Ishikawa (cell line): ENCODE measurements at regions not wholly inside any gene's neighbourhood (a gene's known extent, or its start where the extent isn't known, plus 50 kb on each side); places are given as distances from the start of the nearest gene placed in this dataset.

Source experiments
- CEBPB ChIP-seq: IDR thresholded peaks from 2 replicates; pipeline ENCODE4 v1.6.1; 2012
- CREB1 ChIP-seq: IDR thresholded peaks from 2 replicates; pipeline ENCODE4 v1.6.1; 2012; ENCODE audit warnings: low read depth
- EGR1 ChIP-seq: IDR thresholded peaks from 2 replicates; pipeline ENCODE4 v1.6.1; 2012
- EP300 ChIP-seq: IDR thresholded peaks from 2 replicates; pipeline ENCODE4 v1.6.1; 2012; ENCODE audit warnings: borderline replicate concordance
- FOXM1 ChIP-seq: IDR thresholded peaks from 2 replicates; pipeline ENCODE4 v1.6.1; 2012; ENCODE audit warnings: low read depth, borderline replicate concordance
- MAX ChIP-seq: IDR thresholded peaks from 2 replicates; pipeline ENCODE4 v1.6.1; 2012
- NFIC ChIP-seq: IDR thresholded peaks from 2 replicates; pipeline ENCODE4 v1.6.1; 2012
- RAD21 ChIP-seq: IDR thresholded peaks from 2 replicates; pipeline ENCODE4 v1.6.1; 2012; ENCODE audit warnings: low read depth
- REST ChIP-seq: IDR thresholded peaks from 2 replicates; pipeline ENCODE4 v1.6.1; 2012; ENCODE audit warnings: low read depth, mild to moderate bottlenecking
- TAF1 ChIP-seq: IDR thresholded peaks from 2 replicates; pipeline ENCODE4 v1.6.1; 2012; ENCODE audit warnings: low read depth, mild to moderate bottlenecking
- TCF12 ChIP-seq: IDR thresholded peaks from 2 replicates; pipeline ENCODE4 v1.6.1; 2012; ENCODE audit warnings: low read depth
- TEAD4 ChIP-seq: IDR thresholded peaks from 2 replicates; pipeline ENCODE4 v1.6.1; 2012
- USF1 ChIP-seq: IDR thresholded peaks from 2 replicates; pipeline ENCODE4 v1.6.1; 2012
- YY1 ChIP-seq: IDR thresholded peaks from 2 replicates; pipeline ENCODE4 v1.6.1; 2012; ENCODE audit warnings: low read depth
- ZBTB7A ChIP-seq: IDR thresholded peaks from 2 replicates; pipeline ENCODE4 v1.6.1; 2012; ENCODE audit warnings: low read depth

GRCh38 chr4:53959343-53960120 lies 104.9 kb downstream of the CHIC2 start:
- no peak for TF ChIP-seq FOXM1
- no peak for TF ChIP-seq TEAD4
- no peak for TF ChIP-seq CREB1
- TF ChIP-seq TAF1 = no peak
- no peak for TF ChIP-seq CEBPB
- TF ChIP-seq YY1 = no peak
- no peak for TF ChIP-seq ZBTB7A
- TF ChIP-seq MAX = no peak
- TF ChIP-seq EGR1 = no peak
- TF ChIP-seq RAD21 = no peak
- TF ChIP-seq EP300 = no peak
- TF ChIP-seq USF1 = no peak
- TF ChIP-seq REST = no peak
- TF ChIP-seq TCF12 = no peak
- TF ChIP-seq NFIC = no peak

GRCh38 chr4:53956454-53956853 lies 108.0 kb downstream of the CHIC2 start:
- TF ChIP-seq YY1 = no peak
- TF ChIP-seq ZBTB7A = no peak
- TF ChIP-seq FOXM1 = no peak
- TF ChIP-seq CEBPB = no peak
- TF ChIP-seq RAD21 = no peak
- TF ChIP-seq USF1 = no peak
- no peak for TF ChIP-seq MAX
- TF ChIP-seq TEAD4 = no peak
- no peak for TF ChIP-seq EP300
- TF ChIP-seq REST = no peak
- TF ChIP-seq TCF12 = no peak
- no peak for TF ChIP-seq CREB1
- TF ChIP-seq TAF1 = no peak
- TF ChIP-seq NFIC = no peak

- TF ChIP-seq FOXM1 (no peak), TAF1 (no peak), NFIC (no peak), TCF12 (no peak), MAX (no peak), CREB1 (no peak), EP300 (no peak), REST (no peak), RAD21 (no peak), YY1 (no peak), ZBTB7A (no peak), TEAD4 (no peak), EGR1 (no peak), CEBPB (no peak), USF1 (no peak)
Observed at GRCh38 chr4:53956053-53956452, 108.4 kb downstream of the CHIC2 start.
